Activated CD4-positive, alpha-beta T cell treated with anti-CD3 and anti-CD28 coated beads, Interleukin-2, Interleukin-4, amounts not matched to agents 100 ng/mL and 50 ng/mL, durations not matched to agents 16 hours and 8 hours (primary cell): ENCODE measurements at regions not wholly inside any gene's neighbourhood (a gene's known extent, or its start where the extent isn't known, plus 50 kb on each side); places are given as distances from the start of the nearest gene placed in this dataset.

Experiments used
- DNase-seq: peaks from one replicate; pipeline ENCODE4 v3.0.0-alpha.2; 2020; ENCODE audit warnings: low spot score

DNA sequence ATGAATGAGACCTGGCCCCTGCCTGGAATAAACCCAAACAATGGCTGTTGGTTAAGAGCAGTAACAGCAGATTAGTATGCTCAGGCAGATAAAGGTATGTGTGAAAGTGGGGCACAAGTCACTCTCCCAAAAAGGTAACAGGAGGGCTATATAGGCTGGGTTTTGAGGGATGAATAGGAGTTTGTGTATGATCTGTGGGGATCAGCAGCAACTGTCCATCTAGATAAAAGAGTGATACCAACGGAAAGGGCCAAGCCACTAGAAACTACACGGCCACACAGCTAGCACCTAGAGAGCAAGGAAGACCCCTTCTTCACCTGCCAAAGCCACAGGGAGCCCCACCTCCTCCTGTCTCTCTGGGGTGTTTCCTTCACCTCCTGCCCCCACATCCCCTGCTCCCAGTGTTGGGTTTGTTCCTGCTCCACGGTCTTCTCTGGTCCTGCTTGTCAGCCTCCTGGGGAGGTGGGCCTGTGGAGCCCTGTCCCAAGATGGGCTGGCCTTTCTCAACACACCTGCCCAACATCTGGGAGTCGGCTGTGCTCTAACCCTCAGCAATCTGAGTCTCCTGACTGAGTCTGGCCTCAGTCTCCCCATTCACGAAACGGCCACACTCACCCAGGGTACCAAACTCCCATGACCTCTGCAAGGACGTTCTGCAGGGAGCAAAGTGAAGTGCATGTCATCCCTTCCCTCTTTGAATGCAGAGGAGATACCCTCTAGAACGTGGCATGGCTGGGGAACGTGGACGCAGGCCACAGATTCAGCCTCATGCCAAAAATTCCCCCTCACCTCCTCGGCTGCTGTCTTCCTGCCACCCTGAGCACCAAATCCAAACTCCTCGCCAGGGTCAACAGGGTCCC is 108.2 kb downstream of the NCOR2 start:
- no peak for DNase-seq

DNA sequence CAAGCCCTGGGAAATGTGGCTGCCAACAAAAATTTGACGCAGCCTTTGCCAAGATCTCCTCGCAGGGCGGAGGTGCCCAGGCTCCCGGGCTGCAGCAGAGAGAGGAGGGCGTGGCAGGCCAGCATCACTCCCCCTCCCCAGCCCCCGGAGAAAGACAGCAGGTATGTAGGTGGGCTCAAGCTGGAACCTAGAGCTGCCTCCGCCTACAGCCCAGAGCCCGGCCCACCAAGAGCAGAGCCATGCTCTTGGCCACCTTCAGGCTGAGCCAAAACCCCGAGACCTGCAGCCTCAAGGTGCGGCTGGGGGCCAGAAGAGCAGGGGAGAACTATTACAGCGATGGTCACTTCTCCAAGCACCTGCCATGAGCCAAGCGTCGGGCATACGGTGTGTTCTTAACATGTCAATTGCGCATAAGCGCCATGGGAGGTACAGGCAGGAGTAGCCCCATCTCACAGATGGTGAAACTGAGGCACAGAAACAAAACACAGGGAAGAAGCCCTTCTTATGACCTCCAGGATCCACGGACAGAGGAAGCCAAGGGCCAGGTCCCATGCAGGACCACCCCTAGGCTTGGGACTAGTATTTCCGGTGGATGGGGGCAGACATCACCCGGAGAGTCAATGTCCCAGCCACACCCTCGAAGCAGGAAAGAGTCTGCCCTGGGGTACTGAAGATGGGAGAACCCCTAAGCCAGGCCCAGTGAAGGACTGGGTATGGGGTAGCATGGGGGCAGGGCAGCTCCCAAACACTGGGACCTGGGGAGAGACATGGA is 109.0 kb downstream of the NCOR2 start:
- no peak for DNase-seq

DNA sequence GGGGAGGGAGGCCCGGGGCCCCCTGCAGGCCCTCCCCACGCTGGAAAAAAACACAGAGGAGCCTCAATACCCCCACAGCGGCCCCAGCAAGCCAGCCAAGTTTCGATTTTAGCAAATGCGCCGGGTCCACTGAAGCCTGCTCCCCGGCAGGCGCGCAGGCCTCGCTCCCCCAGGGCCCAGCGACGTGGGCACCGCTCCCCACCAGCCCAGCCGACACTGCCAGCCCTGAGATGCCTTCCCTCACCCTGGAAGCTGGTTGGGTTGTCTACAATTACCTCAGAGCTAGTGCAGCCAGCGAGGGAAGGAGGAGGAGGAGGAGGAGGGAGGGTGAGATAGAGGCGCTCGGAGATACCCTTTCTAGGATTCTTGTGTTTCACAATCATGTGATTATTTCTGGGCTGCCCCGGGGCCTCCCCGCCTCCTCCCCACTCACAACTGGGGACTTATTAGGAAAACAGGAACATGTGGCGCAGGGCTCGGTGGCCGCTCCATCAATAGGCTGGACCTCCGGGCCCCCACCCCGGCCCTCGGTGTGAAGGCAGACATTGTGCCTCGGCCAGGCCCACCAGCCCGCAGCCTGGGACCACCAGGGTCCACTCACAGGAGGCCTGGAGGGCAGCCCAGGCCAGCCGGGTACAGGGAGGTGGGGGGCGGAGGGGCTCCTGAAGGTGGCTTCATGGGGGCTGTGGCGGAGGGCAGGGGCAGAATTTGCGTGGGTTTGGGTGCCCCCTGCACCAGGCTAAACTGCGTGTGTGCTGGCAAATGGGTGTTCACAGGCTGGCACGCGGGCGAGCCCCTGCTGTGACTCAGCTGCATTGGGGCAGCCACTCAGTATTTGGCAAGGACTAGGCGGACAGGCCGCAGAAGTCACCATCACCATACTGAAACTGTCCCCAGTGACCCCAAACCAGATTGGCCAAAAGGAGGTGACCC is 109.9 kb downstream of the NCOR2 start:
- peak; percentile 60 for DNase-seq

DNA sequence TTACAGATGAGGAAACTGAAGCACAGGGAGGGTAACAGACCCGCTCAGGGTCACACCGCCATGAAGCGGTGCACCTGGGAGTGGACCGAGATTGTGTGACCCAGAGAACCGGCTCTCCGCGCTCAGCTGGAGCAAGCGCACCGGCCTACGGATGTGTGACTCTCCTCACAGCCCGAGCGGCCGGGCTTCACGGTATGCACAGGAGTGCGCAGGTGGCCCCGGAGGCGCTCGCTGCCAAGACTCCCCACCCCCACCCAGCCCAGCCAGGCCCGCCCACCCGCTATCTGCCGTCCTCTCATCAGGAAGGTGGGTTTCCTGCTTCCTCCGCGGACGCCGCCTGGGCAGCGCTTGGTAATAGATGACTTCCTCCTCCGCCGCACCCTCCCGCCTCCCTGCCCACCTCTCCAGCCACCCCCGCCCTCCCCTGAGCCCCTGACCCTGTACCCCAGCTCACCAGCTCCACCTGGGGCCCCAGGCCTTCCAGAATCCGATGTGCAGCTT is 110.7 kb downstream of the NCOR2 start:
- peak; percentile 41 for DNase-seq

DNA sequence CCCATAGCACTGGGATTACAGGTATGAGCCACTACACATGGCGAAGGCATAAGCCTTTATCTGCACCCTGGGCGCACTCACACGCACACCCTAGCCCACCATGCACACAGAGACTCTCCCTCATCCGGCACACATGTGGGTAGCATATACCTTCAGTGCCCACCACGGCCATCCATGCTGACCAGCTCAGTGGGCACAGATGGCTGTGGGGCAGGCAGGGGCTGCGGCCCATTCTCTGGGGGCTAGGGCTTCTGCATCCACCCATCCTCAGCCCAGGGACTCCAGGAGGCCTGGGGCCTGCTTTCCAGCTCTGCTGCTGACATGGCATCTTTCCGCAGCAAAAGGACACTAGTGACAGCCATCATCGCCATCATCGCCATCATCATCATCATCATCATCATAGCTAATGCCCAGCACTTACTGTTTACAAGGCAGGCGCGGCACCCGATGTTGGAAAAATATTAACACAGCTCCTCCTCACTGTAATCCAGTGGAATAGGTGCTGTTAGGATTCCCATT is 111.2 kb downstream of the NCOR2 start:
- DNase-seq: no peak

DNA sequence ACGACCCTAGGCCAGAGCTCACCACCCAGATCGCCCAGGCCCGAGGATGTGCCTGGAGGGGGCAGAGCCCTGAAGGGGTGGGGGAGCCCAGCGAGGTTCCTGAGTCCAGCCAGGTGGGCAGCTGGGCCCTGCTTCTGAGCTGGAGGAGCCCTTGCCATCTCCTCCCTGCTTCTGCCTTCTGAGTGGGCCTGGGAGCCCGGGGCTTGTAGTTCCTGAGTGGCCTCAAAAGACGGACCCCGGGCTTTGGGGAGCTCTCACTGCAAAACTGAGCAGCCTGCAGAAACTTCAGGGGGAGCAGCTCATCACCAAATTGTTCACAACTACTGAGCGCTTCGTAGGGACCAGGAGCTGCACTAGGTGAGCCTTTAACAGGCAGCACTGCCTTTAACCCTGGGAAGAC is 112.1 kb downstream of the NCOR2 start:
- no peak for DNase-seq

DNA sequence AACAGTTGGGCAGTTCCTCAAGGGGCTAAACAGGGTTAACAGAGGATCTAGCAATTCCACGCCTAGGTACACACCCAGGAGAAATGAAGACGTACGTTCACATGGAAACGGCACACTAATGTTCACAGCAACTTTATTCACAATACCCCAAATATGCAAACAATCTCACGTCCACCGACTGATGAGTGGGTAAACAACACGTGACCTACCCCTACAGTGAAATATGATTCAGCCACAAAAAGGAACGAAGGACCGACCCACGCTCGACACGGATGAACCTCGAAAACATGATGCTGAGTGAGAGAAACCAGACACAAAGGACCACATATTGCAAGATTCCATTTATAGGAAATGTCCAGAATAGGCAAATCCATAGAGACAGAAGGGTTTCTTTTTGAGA is 112.7 kb downstream of the NCOR2 start:
- no peak for DNase-seq

DNA sequence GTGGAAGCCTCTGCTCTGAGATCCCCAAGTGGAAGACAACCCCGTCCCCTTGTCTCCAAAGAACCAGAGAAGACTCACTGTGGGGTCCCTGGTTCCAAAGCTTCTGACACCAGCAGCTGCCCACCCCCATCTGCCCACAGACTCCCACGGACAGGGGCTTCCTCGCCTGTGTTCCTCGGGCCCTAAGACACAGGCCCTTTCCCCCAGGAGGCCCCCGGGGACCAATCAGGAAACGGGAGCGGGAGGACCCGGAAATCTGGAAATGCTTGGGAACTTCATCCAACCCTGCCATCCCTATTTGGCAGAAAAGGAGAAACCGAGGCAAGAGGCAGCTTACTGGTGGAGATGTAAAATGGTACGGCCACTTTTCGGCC is 113.1 kb downstream of the NCOR2 start:
- no peak for DNase-seq

DNA sequence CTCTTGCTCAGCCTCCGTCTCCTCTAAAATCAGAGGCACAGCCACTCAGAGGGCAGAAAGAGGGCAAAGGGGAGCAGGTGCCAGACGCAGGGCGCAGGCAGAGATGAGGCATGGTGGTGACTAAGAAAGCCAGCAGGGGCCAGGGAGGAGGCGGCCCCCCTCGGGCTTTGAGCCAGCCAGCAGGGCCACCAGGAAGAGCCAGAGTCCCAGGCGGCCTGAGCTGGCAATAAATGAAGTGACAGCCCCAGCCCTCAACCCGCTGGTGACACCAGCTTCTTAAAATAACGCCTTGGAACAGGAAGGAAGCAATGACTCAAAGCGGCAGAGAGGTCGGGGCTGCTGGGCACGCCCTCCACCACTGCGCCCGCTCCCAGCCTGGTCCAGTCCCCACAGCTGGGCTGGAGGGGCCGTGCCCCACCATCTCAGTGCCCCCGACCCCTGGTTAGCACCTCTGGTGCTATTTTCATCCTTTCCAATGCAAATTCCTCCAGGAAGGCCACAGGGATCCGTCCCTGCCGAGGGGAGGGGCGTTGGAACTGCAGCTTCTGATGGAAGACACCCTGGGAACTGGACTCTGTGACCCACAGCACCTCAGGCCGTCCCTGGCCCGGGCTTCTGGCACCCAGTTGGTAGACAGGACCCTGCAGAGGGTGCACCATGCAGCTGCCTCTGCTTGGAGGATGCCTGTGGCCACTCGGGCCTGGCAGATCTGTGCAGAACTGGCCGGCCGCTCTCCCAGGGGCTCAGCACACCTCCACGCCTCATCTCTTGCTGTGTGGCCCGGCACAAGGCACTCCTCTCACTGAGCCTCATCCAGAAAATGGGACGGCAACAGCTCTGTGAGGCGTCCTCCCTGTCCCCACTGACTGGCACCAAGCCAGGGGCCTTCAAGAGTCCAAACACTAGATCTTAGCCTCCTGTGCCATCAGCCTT is 113.7 kb downstream of the NCOR2 start:
- DNase-seq: peak; percentile 87

DNA sequence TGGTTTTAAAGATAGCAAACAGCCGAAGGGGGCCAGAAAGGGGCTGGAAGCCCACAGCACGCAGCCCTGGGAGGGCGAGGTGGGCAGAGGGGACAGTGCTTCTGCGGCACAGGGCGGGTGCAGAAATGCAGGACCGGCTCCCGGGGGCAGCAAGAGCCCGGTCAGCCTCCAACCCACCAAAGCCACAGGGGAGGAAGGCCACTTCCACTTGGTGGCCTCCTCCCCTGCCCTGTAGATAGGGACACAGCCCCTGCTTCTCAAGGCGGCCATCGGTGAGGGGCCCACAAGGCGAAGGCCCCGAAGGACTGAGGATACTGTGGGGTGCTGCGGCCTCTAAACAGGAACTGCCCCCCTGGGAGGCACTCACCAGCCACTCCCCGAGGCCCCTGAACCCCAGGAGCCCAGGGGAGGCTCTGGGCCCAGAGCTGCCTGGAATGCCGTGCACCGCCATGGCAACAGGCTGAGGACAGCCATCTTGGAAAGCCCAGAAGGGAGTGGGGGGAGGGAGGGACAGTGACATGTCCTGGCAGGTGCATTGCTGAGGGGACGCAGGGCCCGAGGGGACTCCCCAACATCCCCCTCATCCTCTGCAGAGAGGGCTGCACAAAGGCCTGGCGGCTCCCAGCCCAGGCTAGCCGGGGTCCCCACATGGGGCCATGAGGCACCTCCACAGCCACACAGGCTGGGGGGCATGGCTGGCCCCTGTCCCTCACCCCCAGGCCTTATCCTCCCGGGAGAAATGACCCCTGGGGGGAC is 114.7 kb downstream of the NCOR2 start:
- DNase-seq: no peak

DNA sequence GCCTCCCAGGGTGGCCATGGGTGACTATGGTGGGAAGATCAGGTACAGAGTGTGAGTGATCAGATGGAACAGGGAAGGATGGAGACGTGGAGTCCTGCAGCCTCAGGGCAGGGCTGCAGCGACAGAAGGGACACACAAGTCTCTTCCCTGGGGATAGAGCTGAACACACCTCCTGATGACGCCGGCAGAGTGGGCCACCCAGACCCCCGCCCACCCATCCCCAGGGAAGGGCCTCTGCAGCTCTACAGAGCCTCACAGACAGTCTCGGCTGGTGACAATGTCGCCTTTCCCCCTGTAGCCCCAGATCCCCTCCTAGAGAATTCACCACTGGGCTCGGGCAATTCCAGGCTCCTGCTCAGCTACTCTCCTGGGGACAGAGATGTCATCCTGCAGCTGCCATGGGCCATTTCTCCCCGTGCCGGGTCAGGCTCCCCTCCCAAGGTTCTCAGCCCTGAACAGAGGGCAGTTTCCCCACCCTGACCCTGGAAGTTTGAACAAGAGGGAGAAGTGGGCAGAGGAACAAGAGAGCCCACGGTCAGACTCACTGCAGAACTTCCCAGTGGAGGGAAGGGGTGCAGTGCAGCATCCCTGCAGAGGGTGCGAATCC is 115.7 kb downstream of the NCOR2 start:
- no peak for DNase-seq

DNA sequence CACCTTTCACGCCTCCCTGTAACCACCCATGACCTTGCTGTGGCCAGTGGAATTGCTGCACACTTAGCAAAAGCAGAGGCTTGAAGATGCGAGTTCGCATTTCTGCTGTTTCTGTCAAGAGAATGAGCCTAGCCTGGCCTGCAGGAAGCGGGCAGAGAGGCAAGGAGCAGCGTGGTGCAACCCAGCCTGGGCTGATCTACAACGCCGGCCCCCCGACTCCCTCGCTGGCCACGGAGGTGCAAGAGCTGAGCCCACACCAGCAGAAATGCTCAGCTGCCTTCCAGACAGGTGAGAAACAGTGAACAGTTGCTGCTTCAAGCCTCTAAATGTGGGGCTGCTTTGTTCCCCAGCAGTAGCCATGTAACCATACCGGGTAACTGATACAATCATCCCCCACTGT is 116.4 kb downstream of the NCOR2 start:
- DNase-seq: no peak

DNA sequence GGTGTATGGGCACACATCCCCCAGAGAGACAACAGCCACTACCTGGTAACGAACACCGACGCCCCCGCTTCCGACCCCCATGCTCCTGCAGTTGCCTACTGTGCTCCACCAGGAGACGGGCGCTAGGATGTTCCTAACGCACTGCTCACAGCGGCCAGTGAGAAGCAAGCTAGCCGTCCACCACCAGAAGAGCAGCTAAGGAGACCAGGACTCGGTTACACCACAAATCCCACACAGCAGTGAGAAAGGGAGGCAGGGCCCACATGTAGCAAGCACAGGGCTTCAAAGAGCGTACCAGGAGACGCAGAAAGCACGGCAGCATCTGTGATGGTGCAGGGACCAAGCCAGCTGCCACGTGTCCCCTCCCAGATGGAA is 117.0 kb downstream of the NCOR2 start:
- no peak for DNase-seq

DNA sequence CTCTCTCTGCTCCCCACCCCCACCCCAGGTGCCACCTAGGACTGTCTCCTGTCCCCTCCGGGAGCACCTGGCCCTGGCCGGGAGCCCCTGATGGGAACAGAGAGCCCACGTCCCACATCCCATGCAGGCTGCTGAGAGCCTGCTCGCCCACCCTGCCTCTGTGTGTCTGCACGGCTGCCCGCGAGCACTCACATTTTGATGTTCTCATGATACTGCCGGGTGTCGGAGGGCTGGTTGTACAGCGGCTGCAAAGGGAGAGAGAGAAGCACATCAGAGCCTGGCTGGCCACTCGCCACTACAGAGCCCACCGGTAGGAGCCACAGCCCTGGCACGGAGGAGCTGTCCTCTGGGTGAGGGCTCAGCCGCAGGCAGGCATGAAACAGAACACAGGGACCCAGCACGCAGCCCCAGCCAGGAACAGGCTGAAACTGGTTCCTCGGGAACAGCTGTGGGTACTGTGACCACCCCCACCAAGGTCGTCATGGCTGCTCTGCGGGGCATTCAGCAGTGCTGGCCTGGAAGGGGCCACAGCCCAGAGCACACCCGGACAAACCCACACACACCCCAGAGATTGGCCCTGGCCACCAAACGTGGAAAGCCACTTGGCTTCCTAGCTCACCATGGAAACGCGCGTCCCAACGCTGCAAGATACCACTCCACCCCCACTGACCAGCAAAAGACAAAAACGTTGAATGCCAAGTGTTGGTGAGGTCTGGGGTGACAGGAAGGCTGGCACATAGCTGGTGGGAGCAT is 117.6 kb downstream of the NCOR2 start:
- DNase-seq: no peak

DNA sequence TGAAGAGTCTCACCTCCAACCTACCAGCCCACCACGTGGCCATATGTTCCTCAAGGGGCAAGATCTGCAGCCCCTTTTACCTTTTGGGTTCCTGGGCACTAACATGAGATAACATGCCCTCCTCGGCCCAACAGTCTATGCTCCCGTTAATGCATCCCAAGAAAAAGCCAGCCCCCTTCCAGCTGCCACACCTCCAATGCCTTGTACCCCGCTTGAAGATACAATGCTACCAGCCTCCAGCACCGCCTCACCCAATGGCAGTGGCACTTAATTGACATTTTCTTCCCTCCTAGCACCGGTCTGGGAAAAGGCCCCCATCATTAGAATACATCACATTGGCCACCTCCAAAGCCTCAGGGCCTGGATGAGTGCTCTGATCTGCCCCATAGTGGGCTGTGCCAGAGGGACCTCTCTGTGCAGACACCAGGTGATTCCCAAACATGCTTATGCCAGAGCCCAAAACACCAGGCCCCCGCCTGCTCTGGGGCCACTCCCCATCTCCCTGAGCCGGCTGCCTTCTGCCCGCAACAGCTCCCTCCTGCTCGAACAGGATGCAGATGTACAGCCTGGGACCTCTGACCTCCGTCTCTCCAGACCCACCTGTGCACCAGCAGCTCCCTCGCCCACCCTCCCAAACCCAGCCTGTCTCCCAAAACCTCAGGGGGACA is 118.3 kb downstream of the NCOR2 start:
- no peak for DNase-seq

DNA sequence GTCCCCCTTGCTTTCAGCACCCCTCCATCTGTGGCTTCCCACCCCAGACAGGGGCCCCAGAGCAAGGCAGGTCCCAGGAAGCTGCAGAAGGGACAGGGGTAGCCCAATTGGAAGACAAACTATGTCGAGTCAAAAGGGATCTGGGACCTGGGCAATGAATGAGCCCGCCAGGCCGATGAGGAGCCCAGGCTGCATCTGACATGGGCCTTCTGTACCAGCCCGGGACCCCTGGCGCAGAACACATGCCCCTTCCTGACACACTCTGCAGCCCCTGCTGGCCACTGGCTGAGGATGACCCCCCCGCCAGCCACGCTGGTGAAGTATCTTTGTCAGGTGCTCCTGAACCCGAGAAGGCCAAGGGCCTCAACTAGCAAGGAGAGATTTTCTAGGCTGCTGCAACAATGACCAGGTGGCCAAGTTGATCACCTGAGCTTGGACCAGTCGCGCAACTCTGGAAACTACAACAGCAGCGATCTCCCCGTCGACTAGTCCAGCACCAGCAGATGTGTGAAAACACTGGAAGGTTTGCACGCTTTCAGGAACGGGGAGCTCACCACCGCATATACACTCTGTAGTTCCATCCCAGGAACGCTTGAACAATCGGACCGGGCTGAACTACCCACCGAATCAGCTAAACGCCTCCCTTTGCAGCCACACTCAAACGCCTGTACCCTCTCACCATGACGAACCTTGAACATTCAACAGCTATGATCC is 119.0 kb downstream of the NCOR2 start:
- no peak for DNase-seq

DNA sequence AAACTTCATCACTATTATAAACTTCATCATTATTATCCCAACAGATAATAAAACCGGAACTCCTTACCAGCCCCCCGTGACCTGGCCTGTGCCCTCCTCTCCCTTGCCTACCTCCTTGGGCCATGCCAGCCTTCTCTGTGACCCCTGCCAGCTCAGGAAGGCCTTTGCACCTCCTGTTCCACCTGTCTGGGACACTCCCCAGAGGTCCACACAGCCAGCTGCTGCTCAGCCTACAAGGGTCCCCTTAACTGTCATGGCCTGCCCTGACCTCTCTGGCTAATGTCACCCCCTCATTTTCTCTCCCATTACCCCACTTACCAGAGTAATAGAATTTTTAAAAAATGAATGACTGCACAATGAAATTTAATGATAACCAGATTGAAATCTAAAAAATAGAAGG is 121.0 kb downstream of the NCOR2 start:
- DNase-seq: no peak

DNA sequence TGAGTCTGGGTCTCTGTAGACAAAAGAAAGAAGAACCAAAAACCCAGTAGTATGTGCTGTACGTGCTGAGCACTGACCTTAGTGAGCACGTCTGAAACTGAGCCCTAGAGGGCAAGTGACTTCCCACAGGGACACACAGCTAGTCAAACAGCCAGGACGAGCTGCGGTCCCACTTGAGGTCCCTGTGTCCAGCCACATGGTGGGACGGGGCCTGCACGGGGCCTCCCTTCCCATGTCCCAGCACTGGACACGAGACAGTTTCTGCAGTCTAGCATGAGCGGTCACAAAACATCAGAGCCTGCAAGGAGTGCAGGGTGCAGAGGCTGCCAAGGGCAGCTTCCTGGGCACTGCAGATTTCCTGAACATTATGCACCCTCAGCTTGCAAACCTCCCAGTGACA is 121.6 kb downstream of the NCOR2 start:
- DNase-seq: no peak
